A673 (cell line): ENCODE measurements at regions not wholly inside any gene's neighbourhood (a gene's known extent, or its start where the extent isn't known, plus 50 kb on each side); places are given as distances from the start of the nearest gene placed in this dataset.
A peak's percentile ranks its signal among the peaks of the same experiment; 100 is the strongest.

Experiments used
- BruUV-seq: library from RNA; stranded (reverse); fragments of 400-500 nt; replicated peaks from 2 replicates; lab custom pipeline; 2021; lab: Mats Ljungman, UMichigan
- CTCF ChIA-PET: fragments of 300-600 bp; sonication (Branson Sonifier 250); formaldehyde crosslinking; loops from one replicate; lab custom pipeline; 2022; ENCODE audit warnings: antibody characterized with exemption; lab: Charles Lee
- POLR2A ChIA-PET: fragments of 300-600 bp; sonication (Branson Sonifier 250); formaldehyde crosslinking; loops from one replicate; lab custom pipeline; 2022; ENCODE audit warnings: antibody characterized with exemption; ENCODE audit not compliant: low non-redundant PET; lab: Charles Lee
- DNase-seq: peaks from one replicate; pipeline ENCODE4 v3.0.0-alpha.2; 2015; ENCODE audit warnings: low spot score
- H3K27ac ChIP-seq: fragments of 200-600 bp; sonication (generic); 2 replicates; pipeline ENCODE4 v1.5.1; 2016; ENCODE audit warnings: mixed run types, low read depth, mild to moderate bottlenecking, mixed read lengths, antibody characterized with exemption, low read length; ENCODE audit not compliant: poor library complexity, severe bottlenecking
- H3K27me3 ChIP-seq: fragments of 200-600 bp; sonication (generic); replicated peaks from 2 replicates; pipeline ENCODE4 v1.6.1; 2017; ENCODE audit warnings: mixed run types, low read depth, mild to moderate bottlenecking, mixed read lengths, antibody characterized with exemption, low read length; ENCODE audit not compliant: insufficient read depth, poor library complexity
- H3K36me3 ChIP-seq: fragments of 200-600 bp; sonication (generic); 2 replicates; pipeline ENCODE4 v1.6.1; 2016; ENCODE audit warnings: mixed run types, mild to moderate bottlenecking, mixed read lengths, antibody characterized with exemption, low read length; ENCODE audit not compliant: insufficient read depth, poor library complexity, severe bottlenecking
- H3K4me1 ChIP-seq: fragments of 200-600 bp; sonication (generic); 2 replicates; pipeline ENCODE4 v1.6.1; 2017; ENCODE audit warnings: mixed run types, mild to moderate bottlenecking, mixed read lengths, antibody characterized with exemption, low read length; ENCODE audit not compliant: insufficient read depth, poor library complexity, severe bottlenecking
- H3K4me3 ChIP-seq: fragments of 200-600 bp; sonication (generic); 2 replicates; pipeline ENCODE4 v1.5.1; 2016; ENCODE audit warnings: low read depth, mixed run types, mild to moderate bottlenecking, mixed read lengths, low read length; ENCODE audit not compliant: poor library complexity, severe bottlenecking
- H3K9me3 ChIP-seq: fragments of 200-600 bp; sonication (generic); 2 replicates; pipeline ENCODE4 v1.6.1; 2016; ENCODE audit warnings: mixed run types, low read depth, mild to moderate bottlenecking, mixed read lengths, antibody characterized with exemption, low read length; ENCODE audit not compliant: poor library complexity, severe bottlenecking
- CTCF ChIP-seq: fragments of 300-800, 200-600 bp; sonication (generic); conservative IDR thresholded peaks from 2 replicates; pipeline ENCODE4 v1.5.1; 2017; ENCODE audit warnings: low read depth, mild to moderate bottlenecking, antibody characterized with exemption, low read length, moderate library complexity, mixed read lengths
- EZH2 ChIP-seq: fragments of 200-600 bp; sonication (generic); IDR thresholded peaks from 2 replicates; pipeline ENCODE4 v1.6.1; 2017; ENCODE audit warnings: borderline replicate concordance, low read depth, mild to moderate bottlenecking, mixed read lengths, antibody characterized with exemption, low read length; ENCODE audit not compliant: poor library complexity, severe bottlenecking
- intact Hi-C: fragments of 100-400 bp; cut with micrococcal nuclease; formaldehyde crosslinking; loops from one replicate; pipeline ENCODE4 v1.10.0; 2022; ENCODE audit not compliant: unreplicated experiment

GRCh38 chr5:34587355-34588241 is 68.5 kb upstream of the RAI14 start:
- no TSS peak for BruUV-seq
- Histone ChIP-seq H3K36me3 (no peaks in the 10 kb centered on the region), H3K9me3 (no peaks in the 10 kb centered on the region), H3K27me3 (no peaks in the 10 kb centered on the region), H3K4me3 (no peak overlapping the region), H3K27ac (no peak overlapping the region), H3K4me1 (no peaks in the 10 kb centered on the region)
- intact Hi-C loops: no loop called here
- ChIA-PET POLR2A (no interaction called here), CTCF (interaction anchor here (0.8 kb wide), 1 partner anchor 113 kb away, joined by 3 read pairs; no protein-coding TSS in a partner anchor)
- DNase-seq: no peak
- TF ChIP-seq CTCF (no peak), EZH2 (no peak)

GRCh38 chr5:34589832-34590231 is 66.3 kb upstream of the RAI14 start:
- no peak overlapping the region for H3K4me3 ChIP-seq
- CTCF ChIA-PET: interaction anchor here (1.1 kb wide), 1 partner anchor 115 kb away, joined by 3 read pairs; no protein-coding TSS in a partner anchor
- H3K27ac ChIP-seq: no peak overlapping the region
- BruUV-seq: no TSS peak
- H3K9me3 ChIP-seq: no peaks in the 10 kb centered on the region
- no peaks in the 10 kb centered on the region for H3K4me1 ChIP-seq
- peak; percentile 62 for DNase-seq
- no peaks in the 10 kb centered on the region for H3K27me3 ChIP-seq
- no peak for TF ChIP-seq EZH2
- no peak for TF ChIP-seq CTCF
- intact Hi-C loops: no loop called here
- POLR2A ChIA-PET: no interaction called here
- H3K36me3 ChIP-seq: no peaks in the 10 kb centered on the region

- Histone ChIP-seq H3K4me1 (no peaks in the 10 kb centered on the region), H3K27me3 (no peaks in the 10 kb centered on the region), H3K27ac (no peak overlapping the region), H3K9me3 (no peaks in the 10 kb centered on the region), H3K36me3 (no peaks in the 10 kb centered on the region), H3K4me3 (no peak overlapping the region)
- intact Hi-C loops: no loop called here
- BruUV-seq: no TSS peak
- CTCF ChIA-PET: no interaction called here
- no peak for DNase-seq
- no peak for TF ChIP-seq EZH2
- TF ChIP-seq CTCF: no peak
- POLR2A ChIA-PET: no interaction called here
Measured at GRCh38 chr5:34591723-34592122, 64.4 kb upstream of the RAI14 start.
